ENCODE measurements at regions not wholly inside any gene's neighbourhood (a gene's known extent, or its start where the extent isn't known, plus 50 kb on each side); places are given as distances from the start of the nearest gene placed in this dataset.

GRCh38 chr1:173126421-173126820 is 75.7 kb upstream of the TNFSF18 start:
- no peak for TF ChIP-seq CTCF (IDR thresholded peaks at IDR 0.05; ENCODE audit: insufficient read depth, low read length, poor library complexity, severe bottlenecking)
- TF ChIP-seq EZH2phosphoT487 (conservative IDR thresholded peaks at IDR 0.05; ENCODE audit: low read length) = no peak
